ENCODE measurements at regions not wholly inside any gene's neighbourhood (a gene's known extent, or its start where the extent isn't known, plus 50 kb on each side); places are given as distances from the start of the nearest gene placed in this dataset.

DNA sequence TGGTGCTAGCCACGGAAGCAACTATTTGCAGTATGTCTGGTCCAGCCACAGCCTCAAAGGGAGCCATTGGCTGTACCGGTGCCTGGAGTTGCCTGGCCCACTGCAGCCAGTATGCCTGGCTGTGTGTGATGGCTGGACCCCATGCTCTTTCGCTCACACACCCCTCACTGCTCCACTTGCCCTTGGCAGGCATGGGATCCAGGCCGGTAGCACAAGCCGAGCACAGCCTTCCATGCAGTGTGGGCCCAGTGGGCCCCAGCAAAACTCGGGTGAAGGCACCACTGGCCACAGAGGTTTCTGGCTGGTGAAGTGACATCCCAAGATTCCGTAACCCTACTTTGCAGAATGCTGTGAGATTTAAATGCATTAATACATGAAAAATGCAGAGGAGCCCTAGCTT is 665.8 kb downstream of the PLPP3 start:
- Histone ChIP-seq H3K9me2 (replicated peaks; ENCODE audit: low read length) (no peaks in the 10 kb centered on the region), H3K9ac (ENCODE audit: low read length) (no peak overlapping the region), H3K4me3 (ENCODE audit: low read length) (no peak overlapping the region), H3K4me2 (ENCODE audit: low read length) (no peak overlapping the region), H3K36me3 (ENCODE audit: low read depth, low read length) (no peaks in the 10 kb centered on the region), H3F3A (ENCODE audit: low read length, unreplicated experiment) (no peaks in the 10 kb centered on the region), H3K27me3 (ENCODE audit: low read length) (no peaks in the 10 kb centered on the region), H3K27ac (ENCODE audit: low read length) (no peak overlapping the region), H3K4me1 (ENCODE audit: insufficient read depth, low read length) (peaks cover 3% of the 10 kb centered on the region; the same call in 1 of the 2 replicates), H2AFZ (ENCODE audit: low read length) (no peak overlapping the region), H4K20me1 (ENCODE audit: low read length) (no peaks in the 10 kb centered on the region), H3K79me2 (ENCODE audit: low read length) (no peaks in the 10 kb centered on the region), H3K9me3 (ENCODE audit: low read length) (no peaks in the 10 kb centered on the region)
- intact Hi-C loops (cut with micrococcal nuclease) = no loop called here
- TF ChIP-seq EZH2phosphoT487 (IDR thresholded peaks at IDR 0.05; ENCODE audit: borderline replicate concordance, low read length) (no peak), EZH2 (IDR thresholded peaks at IDR 0.05; ENCODE audit: low read length, unreplicated experiment) (no peak)
- TF ChIP-seq, protein P1, sequence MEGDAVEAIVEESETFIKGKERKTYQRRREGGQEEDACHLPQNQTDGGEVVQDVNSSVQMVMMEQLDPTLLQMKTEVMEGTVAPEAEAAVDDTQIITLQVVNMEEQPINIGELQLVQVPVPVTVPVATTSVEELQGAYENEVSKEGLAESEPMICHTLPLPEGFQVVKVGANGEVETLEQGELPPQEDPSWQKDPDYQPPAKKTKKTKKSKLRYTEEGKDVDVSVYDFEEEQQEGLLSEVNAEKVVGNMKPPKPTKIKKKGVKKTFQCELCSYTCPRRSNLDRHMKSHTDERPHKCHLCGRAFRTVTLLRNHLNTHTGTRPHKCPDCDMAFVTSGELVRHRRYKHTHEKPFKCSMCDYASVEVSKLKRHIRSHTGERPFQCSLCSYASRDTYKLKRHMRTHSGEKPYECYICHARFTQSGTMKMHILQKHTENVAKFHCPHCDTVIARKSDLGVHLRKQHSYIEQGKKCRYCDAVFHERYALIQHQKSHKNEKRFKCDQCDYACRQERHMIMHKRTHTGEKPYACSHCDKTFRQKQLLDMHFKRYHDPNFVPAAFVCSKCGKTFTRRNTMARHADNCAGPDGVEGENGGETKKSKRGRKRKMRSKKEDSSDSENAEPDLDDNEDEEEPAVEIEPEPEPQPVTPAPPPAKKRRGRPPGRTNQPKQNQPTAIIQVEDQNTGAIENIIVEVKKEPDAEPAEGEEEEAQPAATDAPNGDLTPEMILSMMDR (conservative IDR thresholded peaks at IDR 0.05; ENCODE audit: low read depth, low read length) = no peak
- no TSS peak for BruUV-seq (replicated peaks)
- DNase-seq (no peak), ATAC-seq (no peak)
- ChIA-PET CTCF (no interaction called here), POLR2A (ENCODE audit: unreplicated experiment) (no interaction called here)

DNA sequence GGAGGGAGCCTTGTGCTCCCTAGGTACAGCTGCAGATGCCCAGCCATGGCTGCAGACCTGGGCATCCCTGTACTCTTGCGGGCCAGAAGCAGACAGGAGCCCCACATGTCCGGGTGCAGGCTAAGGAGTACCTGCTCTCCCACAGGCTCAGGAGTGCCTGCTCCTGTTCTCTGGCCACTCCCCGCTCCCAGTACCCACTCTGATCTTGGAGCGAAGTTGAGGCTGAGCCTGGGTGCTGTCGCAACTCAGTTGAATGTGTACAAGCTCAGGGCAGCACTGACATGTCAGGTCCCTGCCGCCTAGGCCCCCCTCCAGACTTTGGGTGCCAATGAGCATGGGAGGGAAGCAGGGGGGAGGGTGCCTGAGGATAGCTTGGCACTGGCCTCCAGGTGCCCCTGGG is 666.9 kb downstream of the PLPP3 start:
- Histone ChIP-seq H3K36me3 (ENCODE audit: low read depth, low read length) (no peaks in the 10 kb centered on the region), H2AFZ (ENCODE audit: low read length) (no peak overlapping the region), H3K9me3 (ENCODE audit: low read length) (no peaks in the 10 kb centered on the region), H3K4me2 (ENCODE audit: low read length) (no peak overlapping the region), H4K20me1 (ENCODE audit: low read length) (no peaks in the 10 kb centered on the region), H3K27ac (ENCODE audit: low read length) (no peak overlapping the region), H3F3A (ENCODE audit: low read length, unreplicated experiment) (no peaks in the 10 kb centered on the region), H3K4me1 (ENCODE audit: insufficient read depth, low read length) (peaks cover 3% of the 10 kb centered on the region; the same call in 1 of the 2 replicates), H3K9me2 (replicated peaks; ENCODE audit: low read length) (no peaks in the 10 kb centered on the region), H3K9ac (ENCODE audit: low read length) (no peak overlapping the region), H3K4me3 (ENCODE audit: low read length) (no peak overlapping the region), H3K27me3 (ENCODE audit: low read length) (no peaks in the 10 kb centered on the region), H3K79me2 (ENCODE audit: low read length) (no peaks in the 10 kb centered on the region)
- DNase-seq (no peak), ATAC-seq (no peak)
- POLR2A ChIA-PET (ENCODE audit: unreplicated experiment) = no interaction called here
- no TSS peak for BruUV-seq (replicated peaks)
- intact Hi-C loops (cut with micrococcal nuclease) = no loop called here
- no peak for TF ChIP-seq EZH2 (IDR thresholded peaks at IDR 0.05; ENCODE audit: low read length, unreplicated experiment)
- TF ChIP-seq, protein P1 (conservative IDR thresholded peaks at IDR 0.05; ENCODE audit: low read depth, low read length) = no peak
- no peak for TF ChIP-seq EZH2phosphoT487 (IDR thresholded peaks at IDR 0.05; ENCODE audit: borderline replicate concordance, low read length)
- CTCF ChIA-PET = no interaction called here

DNA sequence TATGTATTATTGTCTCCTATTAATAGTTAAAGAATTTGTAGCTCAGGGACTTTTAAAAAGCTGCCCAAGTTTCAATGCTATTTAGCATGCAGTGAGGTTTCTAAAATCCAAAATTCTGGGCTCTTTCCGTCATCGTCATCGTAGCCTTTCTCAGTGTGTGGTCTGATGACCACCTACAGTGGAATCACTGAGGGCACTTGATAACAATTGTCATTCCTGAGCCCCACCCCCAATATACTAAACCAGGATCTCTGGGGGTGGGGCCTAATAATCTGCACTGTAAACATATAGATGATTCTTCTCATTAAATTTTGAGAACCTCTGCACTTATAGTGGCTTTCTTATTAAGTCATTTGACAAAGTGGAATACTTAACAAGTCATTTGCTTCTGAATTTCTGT is 674.8 kb downstream of the PLPP3 start:
- intact Hi-C loops (cut with micrococcal nuclease) = no loop called here
- CTCF ChIA-PET = no interaction called here
- no peak overlapping the region for H2AFZ ChIP-seq (ENCODE audit: low read length)
- DNase-seq = no peak
- H3K9ac ChIP-seq (ENCODE audit: low read length) = no peak overlapping the region
- no peaks in the 10 kb centered on the region for H3K9me3 ChIP-seq (ENCODE audit: low read length)
- H3K4me2 ChIP-seq (ENCODE audit: low read length) = no peak overlapping the region
- POLR2A ChIA-PET (ENCODE audit: unreplicated experiment) = no interaction called here
- no peaks in the 10 kb centered on the region for H4K20me1 ChIP-seq (ENCODE audit: low read length)
- BruUV-seq (replicated peaks) = no TSS peak
- H3K9me2 ChIP-seq (replicated peaks; ENCODE audit: low read length) = no peaks in the 10 kb centered on the region
- H3K36me3 ChIP-seq (ENCODE audit: low read depth, low read length) = no peaks in the 10 kb centered on the region
- no peaks in the 10 kb centered on the region for H3K4me1 ChIP-seq (ENCODE audit: insufficient read depth, low read length)
- no peaks in the 10 kb centered on the region for H3K27me3 ChIP-seq (ENCODE audit: low read length)
- no peak overlapping the region for H3K27ac ChIP-seq (ENCODE audit: low read length)
- TF ChIP-seq EZH2phosphoT487 (IDR thresholded peaks at IDR 0.05; ENCODE audit: borderline replicate concordance, low read length) (no peak), EZH2 (IDR thresholded peaks at IDR 0.05; ENCODE audit: low read length, unreplicated experiment) (no peak)
- TF ChIP-seq, protein P1 (conservative IDR thresholded peaks at IDR 0.05; ENCODE audit: low read depth, low read length) = no peak
- no peak overlapping the region for H3K4me3 ChIP-seq (ENCODE audit: low read length)
- no peaks in the 10 kb centered on the region for H3K79me2 ChIP-seq (ENCODE audit: low read length)
- ATAC-seq = no peak
- H3F3A ChIP-seq (ENCODE audit: low read length, unreplicated experiment) = no peaks in the 10 kb centered on the region
